GM23338 (cell line): ENCODE measurements at regions not wholly inside any gene's neighbourhood (a gene's known extent, or its start where the extent isn't known, plus 50 kb on each side); places are given as distances from the start of the nearest gene placed in this dataset.
"Not testable (repeated sequence)": the region's sequence is repeated elsewhere in the genome, so short reads cannot be mapped to it uniquely, and the experiment has no call there.

Experiments used
- ATAC-seq: fragments of 200-7000 bp; cut with Tn5 transposase; 3 replicates; pipeline ENCODE4 v1.9.1; 2020
- DNase-seq: peaks from one replicate; pipeline ENCODE4 v3.0.0-alpha.2; 2015; ENCODE audit warnings: low spot score
- H2AFZ ChIP-seq: fragments of 200-600 bp; sonication (generic); 2 replicates; pipeline ENCODE4 v1.8.0; 2016; ENCODE audit warnings: antibody characterized with exemption, mild to moderate bottlenecking, moderate library complexity
- H3F3A ChIP-seq: fragments of 200-600 bp; sonication (generic); replicated peaks from 2 replicates; pipeline ENCODE4 v1.8.0; 2017; ENCODE audit warnings: antibody characterized with exemption, mixed run types, low read depth
- H3K27ac ChIP-seq: fragments of 200-600 bp; sonication (generic); 2 replicates; pipeline ENCODE4 v1.6.1; 2016; ENCODE audit warnings: low read depth
- H3K27me3 ChIP-seq: fragments of 200-600 bp; sonication (generic); 2 replicates; pipeline ENCODE4 v1.8.0; 2016; ENCODE audit warnings: mild to moderate bottlenecking, mixed run types, moderate library complexity; ENCODE audit not compliant: insufficient read depth
- H3K36me3 ChIP-seq: fragments of 200-600 bp; sonication (generic); 2 replicates; pipeline ENCODE4 v1.8.0; 2016; ENCODE audit warnings: mild to moderate bottlenecking; ENCODE audit not compliant: insufficient read depth
- H3K4me1 ChIP-seq: fragments of 200-600 bp; sonication (generic); 2 replicates; pipeline ENCODE4 v1.8.0; 2016; ENCODE audit warnings: mild to moderate bottlenecking, moderate library complexity; ENCODE audit not compliant: insufficient read depth
- H3K4me2 ChIP-seq: fragments of 200-600 bp; sonication (generic); 2 replicates; pipeline ENCODE4 v1.7.1; 2017; ENCODE audit warnings: mixed run types
- H3K4me3 ChIP-seq: fragments of 200-600 bp; sonication (generic); 2 replicates; pipeline ENCODE4 v1.6.1; 2016; ENCODE audit warnings: mixed run types
- H3K79me2 ChIP-seq: fragments of 200-600 bp; sonication (generic); replicated peaks from 2 replicates; pipeline ENCODE4 v1.8.0; 2017; ENCODE audit warnings: mild to moderate bottlenecking; ENCODE audit not compliant: insufficient read depth
- H3K9me2 ChIP-seq: fragments of 200-600 bp; sonication (generic); 2 replicates; pipeline ENCODE4 v1.8.0; 2017; ENCODE audit not compliant: insufficient read depth
- H4K20me1 ChIP-seq: fragments of 200-600 bp; sonication (generic); replicated peaks from 2 replicates; pipeline ENCODE4 v1.8.0; 2017; ENCODE audit warnings: mild to moderate bottlenecking; ENCODE audit not compliant: insufficient read depth
- H3K27ac Mint-ChIP-seq: 2 replicates; pipeline ENCODE4 v1.8.0; 2020; ENCODE audit warnings: inconsistent platforms, mild to moderate bottlenecking, moderate library complexity, mixed read lengths
- H3K27me3 Mint-ChIP-seq: 3 replicates; pipeline ENCODE4 v1.8.0; 2022; ENCODE audit warnings: low read depth, mild to moderate bottlenecking, moderate library complexity, mixed read lengths, inconsistent platforms; ENCODE audit not compliant: insufficient read depth, poor library complexity
- H3K36me3 Mint-ChIP-seq: 3 replicates; pipeline ENCODE4 v1.8.0; 2021; ENCODE audit warnings: low read depth, mild to moderate bottlenecking, inconsistent platforms, moderate library complexity, mixed read lengths
- H3K4me1 Mint-ChIP-seq: 3 replicates; pipeline ENCODE4 v1.8.0; 2020; ENCODE audit warnings: mild to moderate bottlenecking, inconsistent platforms, mixed read lengths
- H3K4me3 Mint-ChIP-seq: 3 replicates; pipeline ENCODE4 v1.8.0; 2021; ENCODE audit warnings: moderate library complexity, mild to moderate bottlenecking, inconsistent platforms, mixed read lengths
- H3K9me3 Mint-ChIP-seq: 3 replicates; pipeline ENCODE4 v1.8.0; 2020; ENCODE audit warnings: moderate library complexity, mild to moderate bottlenecking, inconsistent platforms, mixed read lengths

DNA sequence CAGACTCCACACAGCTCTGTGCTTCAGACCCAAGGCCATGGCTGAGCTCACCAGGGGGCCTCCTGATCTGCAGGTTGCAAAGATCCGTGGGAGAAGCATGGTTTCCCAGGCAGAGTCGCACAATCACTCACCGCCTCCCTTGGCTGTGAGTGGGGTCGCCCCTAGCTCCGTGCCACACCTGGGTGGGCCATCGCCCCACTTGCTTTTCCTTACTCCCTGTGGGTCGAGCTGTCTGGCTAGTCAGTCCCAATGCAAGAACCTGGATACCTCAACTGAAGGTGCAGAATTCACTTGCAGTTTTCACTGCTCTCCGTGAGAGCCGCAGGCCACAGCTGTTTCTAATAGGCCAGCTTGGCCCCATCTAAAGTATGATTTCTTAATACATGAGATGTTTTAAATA lies 319.6 kb downstream of the CACNA1B start:
- H3K36me3 ChIP-seq, H3K36me3 Mint-ChIP-seq, H3K27ac Mint-ChIP-seq, H3K4me3 ChIP-seq, H3K27me3 ChIP-seq, H4K20me1 ChIP-seq, H3K27ac ChIP-seq, H3K4me2 ChIP-seq, H3K4me1 ChIP-seq, H3K9me2 ChIP-seq, H3K4me3 Mint-ChIP-seq, H3K79me2 ChIP-seq, H3K4me1 Mint-ChIP-seq, DNase-seq, H2AFZ ChIP-seq, H3F3A ChIP-seq, H3K9me3 Mint-ChIP-seq, ATAC-seq, H3K27me3 Mint-ChIP-seq: not testable (repeated sequence)

- H3K4me3 ChIP-seq, H3F3A ChIP-seq, H3K27ac Mint-ChIP-seq, H3K27me3 Mint-ChIP-seq, H3K27me3 ChIP-seq, DNase-seq, H3K36me3 ChIP-seq, H2AFZ ChIP-seq, ATAC-seq, H3K4me2 ChIP-seq, H3K36me3 Mint-ChIP-seq, H4K20me1 ChIP-seq, H3K4me1 ChIP-seq, H3K9me3 Mint-ChIP-seq, H3K27ac ChIP-seq, H3K9me2 ChIP-seq, H3K79me2 ChIP-seq, H3K4me1 Mint-ChIP-seq, H3K4me3 Mint-ChIP-seq: not testable (repeated sequence)
These were observed 321.4 kb downstream of the CACNA1B start for GRCh38 chr9:138198963-138199362.

DNA sequence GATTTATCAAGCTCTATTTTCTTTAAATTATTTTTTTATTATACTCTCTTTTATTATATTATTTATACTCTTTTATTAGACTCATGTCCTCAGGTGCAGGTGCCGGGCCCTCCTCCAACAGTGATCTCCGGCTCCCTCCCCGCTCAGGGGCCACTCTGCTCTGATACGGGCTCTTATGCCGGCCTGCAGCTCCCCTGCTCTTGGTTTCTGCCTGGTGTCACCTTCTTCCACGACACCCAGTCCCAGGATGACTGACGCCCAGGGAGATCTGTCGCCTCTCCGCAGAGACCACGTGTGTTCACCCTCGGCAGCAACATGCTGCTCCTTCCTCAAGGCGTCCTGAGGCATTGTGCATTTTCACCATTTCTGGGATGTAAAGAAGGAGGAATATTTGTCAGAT lies 322.3 kb downstream of the CACNA1B start:
- not testable (repeated sequence) for H3K27me3 Mint-ChIP-seq, H3K36me3 Mint-ChIP-seq, H3K4me3 Mint-ChIP-seq, H3F3A ChIP-seq, H4K20me1 ChIP-seq, H3K4me1 ChIP-seq, H3K36me3 ChIP-seq, H3K27ac ChIP-seq, H3K4me3 ChIP-seq, H2AFZ ChIP-seq, H3K79me2 ChIP-seq, H3K27me3 ChIP-seq, ATAC-seq, H3K4me2 ChIP-seq, H3K27ac Mint-ChIP-seq, H3K9me3 Mint-ChIP-seq, DNase-seq, H3K4me1 Mint-ChIP-seq, H3K9me2 ChIP-seq

GRCh38 chr9:138200481-138201142 lies 323.0 kb downstream of the CACNA1B start:
- H3K4me2 ChIP-seq, H3K4me3 Mint-ChIP-seq, H3F3A ChIP-seq, H2AFZ ChIP-seq, H4K20me1 ChIP-seq, H3K9me3 Mint-ChIP-seq, H3K27me3 Mint-ChIP-seq, H3K4me1 ChIP-seq, H3K27me3 ChIP-seq, ATAC-seq, H3K4me3 ChIP-seq, H3K4me1 Mint-ChIP-seq, DNase-seq, H3K79me2 ChIP-seq, H3K9me2 ChIP-seq, H3K36me3 ChIP-seq, H3K27ac ChIP-seq, H3K27ac Mint-ChIP-seq, H3K36me3 Mint-ChIP-seq: not testable (repeated sequence)

DNA sequence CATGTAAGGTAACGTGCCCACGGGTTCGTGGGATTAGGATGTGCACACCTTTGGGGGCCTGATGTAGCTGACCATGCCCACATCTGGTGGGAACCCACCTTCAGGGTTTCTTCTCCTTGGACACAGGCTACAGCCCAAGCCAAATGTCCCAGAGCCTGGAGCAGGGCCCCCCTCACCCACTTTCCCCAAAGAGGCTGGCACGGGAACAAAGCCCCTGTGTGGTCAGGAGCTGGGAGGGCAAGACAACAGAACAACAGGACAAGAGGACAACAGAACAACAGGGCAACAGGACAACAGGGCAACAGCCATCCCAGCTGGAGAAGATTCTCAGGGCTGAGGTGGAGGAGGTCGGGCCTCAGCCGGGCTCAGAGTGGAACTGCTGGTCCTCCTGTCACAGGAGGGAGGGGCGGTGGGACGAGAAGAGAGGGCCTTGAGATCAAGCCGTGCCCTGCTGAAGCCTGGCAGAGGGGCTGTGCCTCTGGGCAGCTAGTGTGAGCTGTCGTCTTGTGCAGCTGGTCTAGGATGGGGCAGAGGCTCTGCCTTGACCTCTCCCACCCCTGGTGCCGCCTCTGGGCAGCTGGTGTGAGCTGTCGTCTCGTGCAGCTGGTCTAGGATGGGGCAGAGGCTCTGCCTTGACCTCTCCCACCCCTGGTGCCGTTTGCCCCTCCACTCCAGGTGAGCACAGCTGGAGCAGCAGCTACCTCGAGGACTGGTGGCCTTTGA lies 323.7 kb downstream of the CACNA1B start:
- not testable (repeated sequence) for DNase-seq, H3K4me1 ChIP-seq, H3K9me2 ChIP-seq, H3K36me3 ChIP-seq, H2AFZ ChIP-seq, H3K27ac ChIP-seq, H3K79me2 ChIP-seq, H3K9me3 Mint-ChIP-seq, H3K4me1 Mint-ChIP-seq, H3K27me3 Mint-ChIP-seq, H3K4me2 ChIP-seq, H3K27me3 ChIP-seq, H3K4me3 Mint-ChIP-seq, ATAC-seq, H4K20me1 ChIP-seq, H3K4me3 ChIP-seq, H3F3A ChIP-seq, H3K36me3 Mint-ChIP-seq, H3K27ac Mint-ChIP-seq

DNA sequence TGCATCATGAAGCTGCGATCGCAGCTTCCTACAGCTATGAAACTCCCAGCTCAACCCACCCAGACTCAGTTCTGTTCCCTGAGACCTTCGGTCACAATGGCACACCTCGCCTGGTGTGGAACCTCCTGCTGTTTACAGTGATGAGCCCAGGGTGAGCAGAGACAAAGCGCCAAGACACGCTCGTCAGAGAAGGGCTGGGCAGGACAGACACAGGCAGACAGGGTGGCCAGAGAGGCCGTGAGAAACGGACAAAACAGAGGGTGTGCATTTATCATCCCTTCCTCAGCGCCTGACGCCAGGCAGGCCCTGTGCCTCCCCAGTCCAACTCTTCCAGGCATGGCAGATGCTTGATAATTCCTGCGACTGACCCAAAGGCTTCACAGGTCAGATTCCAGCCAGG lies 324.5 kb downstream of the CACNA1B start:
- H3K4me1 ChIP-seq, H3K4me1 Mint-ChIP-seq, H3K27ac ChIP-seq, H3K27ac Mint-ChIP-seq, H3K27me3 Mint-ChIP-seq, H3K9me3 Mint-ChIP-seq, H3K9me2 ChIP-seq, H3K79me2 ChIP-seq, H3K4me3 Mint-ChIP-seq, H4K20me1 ChIP-seq, H3K4me3 ChIP-seq, H3F3A ChIP-seq, H3K36me3 ChIP-seq, DNase-seq, H3K36me3 Mint-ChIP-seq, H3K27me3 ChIP-seq, ATAC-seq, H3K4me2 ChIP-seq, H2AFZ ChIP-seq: not testable (repeated sequence)
